ENCODE measurements at regions not wholly inside any gene's neighbourhood (a gene's known extent, or its start where the extent isn't known, plus 50 kb on each side); places are given as distances from the start of the nearest gene placed in this dataset.

DNA sequence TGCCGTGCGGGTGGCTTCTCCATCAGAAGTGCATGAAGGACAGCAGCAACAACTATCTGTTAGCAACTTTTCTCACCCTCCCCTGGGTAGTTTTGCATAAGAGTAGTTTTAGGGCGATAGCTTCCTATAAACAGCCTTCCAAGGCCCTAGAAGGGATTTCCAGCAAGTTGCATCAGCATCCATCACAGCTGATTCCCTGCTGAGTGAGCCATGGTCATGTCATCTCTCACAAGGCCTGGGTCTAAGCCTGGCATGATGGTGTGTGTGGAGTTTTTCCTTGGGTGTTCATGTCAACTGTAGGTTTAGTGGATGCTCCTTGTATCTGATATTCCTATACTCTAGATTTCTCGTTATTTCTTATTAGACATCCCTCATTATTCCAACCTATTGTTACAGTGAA, 2324.7 kb upstream of the AGA start:
- no peak overlapping the region for H3K4me3 ChIP-seq (ENCODE audit: low read depth, low read length)
- DNase-seq (ENCODE audit: low read depth), result no peak
- TF ChIP-seq CTCF (conservative IDR thresholded peaks at IDR 0.05; ENCODE audit: low read depth, low read length), result no peak

DNA sequence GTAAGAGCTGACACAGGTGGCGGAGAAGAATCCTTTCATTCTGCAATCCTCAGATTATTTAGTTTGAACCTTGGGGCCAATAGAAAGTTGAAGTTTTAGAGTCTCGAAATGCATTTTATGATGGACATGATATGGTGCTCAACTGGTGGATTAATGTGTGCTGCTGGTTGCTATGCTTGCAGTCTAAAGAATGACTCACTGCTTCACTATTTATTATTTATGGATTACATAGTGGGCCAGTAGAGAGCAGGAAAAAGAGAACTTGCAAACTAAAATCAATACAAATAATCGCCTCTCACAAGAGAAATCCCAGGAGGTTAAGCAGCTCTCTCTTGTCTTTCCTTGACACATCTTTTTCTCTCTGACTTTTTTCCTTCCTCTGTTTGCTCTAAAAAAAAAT, 2326.8 kb upstream of the AGA start:
- DNase-seq (ENCODE audit: low read depth), result no peak
- no peak overlapping the region for H3K4me3 ChIP-seq (ENCODE audit: low read depth, low read length)
- no peak for TF ChIP-seq CTCF (conservative IDR thresholded peaks at IDR 0.05; ENCODE audit: low read depth, low read length)

DNA sequence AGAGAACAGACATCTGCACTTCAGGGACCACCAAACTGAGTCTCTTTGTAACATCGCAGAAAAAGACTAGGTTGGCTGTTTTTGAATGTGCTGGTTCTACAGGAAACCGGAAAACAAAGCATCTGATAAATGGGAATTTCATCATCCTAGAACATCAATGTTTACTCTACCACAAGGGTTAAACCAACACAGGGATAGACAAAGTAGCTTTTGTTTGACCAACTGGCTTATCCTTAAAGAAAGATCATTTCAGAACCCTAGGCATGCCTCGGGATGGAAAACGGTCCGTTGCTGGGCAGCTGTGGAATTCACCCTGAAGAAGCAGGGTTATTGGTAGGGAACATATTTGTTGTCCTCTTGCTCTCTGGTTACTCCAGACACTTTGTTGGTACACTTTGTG, 2355.5 kb upstream of the AGA start:
- H3K4me3 ChIP-seq (ENCODE audit: low read depth, low read length), result no peak overlapping the region
- no peak for DNase-seq (ENCODE audit: low read depth)
- no peak for TF ChIP-seq CTCF (conservative IDR thresholded peaks at IDR 0.05; ENCODE audit: low read depth, low read length)

GRCh38 chr4:179803857-179804256, 2361.6 kb upstream of the AGA start:
- no peak for DNase-seq (ENCODE audit: low read depth)
- no peak overlapping the region for H3K4me3 ChIP-seq (ENCODE audit: low read depth, low read length)
- TF ChIP-seq CTCF (conservative IDR thresholded peaks at IDR 0.05; ENCODE audit: low read depth, low read length), result no peak

GRCh38 chr4:179804440-179804839, 2362.2 kb upstream of the AGA start:
- DNase-seq (ENCODE audit: low read depth), result no peak

GRCh38 chr4:179817317-179817716, 2375.1 kb upstream of the AGA start:
- H3K4me3 ChIP-seq (ENCODE audit: low read depth, low read length), result no peak overlapping the region
- DNase-seq (ENCODE audit: low read depth), result no peak
- TF ChIP-seq CTCF (conservative IDR thresholded peaks at IDR 0.05; ENCODE audit: low read depth, low read length), result no peak

More at GRCh38 chr4:179804440-179804839, 2362.2 kb upstream of the AGA start:
- H3K4me3 ChIP-seq (ENCODE audit: low read depth, low read length), result no peak overlapping the region
- TF ChIP-seq CTCF (conservative IDR thresholded peaks at IDR 0.05; ENCODE audit: low read depth, low read length), result no peak

DNA sequence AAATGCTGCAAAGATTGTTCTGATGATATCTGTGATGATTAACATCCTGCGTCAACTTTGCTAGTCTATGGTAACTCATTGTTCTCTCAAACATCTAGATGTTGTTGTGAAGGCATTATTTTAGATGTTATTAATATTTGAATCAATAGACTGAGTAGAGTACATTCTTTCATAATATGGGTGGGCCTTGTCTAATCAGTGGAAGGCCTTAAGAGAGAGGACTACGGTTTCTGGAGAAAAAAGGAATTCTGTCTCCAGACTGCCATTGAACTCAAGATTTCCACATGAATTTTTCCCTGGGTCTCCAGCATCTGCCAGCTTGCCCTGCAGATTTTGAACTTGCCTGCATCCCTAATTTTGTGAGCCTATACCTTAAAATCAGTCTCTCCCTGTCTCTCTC, 2381.1 kb upstream of the AGA start:
- no peak overlapping the region for H3K4me3 ChIP-seq (ENCODE audit: low read depth, low read length)
- no peak for DNase-seq (ENCODE audit: low read depth)
- no peak for TF ChIP-seq CTCF (conservative IDR thresholded peaks at IDR 0.05; ENCODE audit: low read depth, low read length)

Data from epithelial cell of proximal tubule (primary cell).